Brain microvascular endothelial cell (primary cell): ENCODE measurements at regions not wholly inside any gene's neighbourhood (a gene's known extent, or its start where the extent isn't known, plus 50 kb on each side); places are given as distances from the start of the nearest gene placed in this dataset.

Source experiments
- DNase-seq: peaks from one replicate; pipeline ENCODE4 v3.0.0-alpha.2; 2020
- H3K27ac ChIP-seq: fragments of 250-450 bp; sonication (Bioruptor Pico); 2 replicates; pipeline ENCODE4 v1.5.1; 2020; ENCODE audit warnings: mild to moderate bottlenecking, moderate library complexity
- H3K27me3 ChIP-seq: fragments of 250-450 bp; sonication (Bioruptor Pico); replicated peaks from 2 replicates; pipeline ENCODE4 v1.5.1; 2020; ENCODE audit warnings: mild to moderate bottlenecking
- H3K36me3 ChIP-seq: fragments of 250-450 bp; sonication (Bioruptor Pico); replicated peaks from 2 replicates; pipeline ENCODE4 v1.5.1; 2020; ENCODE audit warnings: mild to moderate bottlenecking
- H3K4me3 ChIP-seq: 2 replicates; pipeline ENCODE4 v1.5.1; 2011; ENCODE audit warnings: low read depth, mild to moderate bottlenecking, control low read depth, low read length, moderate library complexity
- CTCF ChIP-seq: IDR thresholded peaks from 2 replicates; pipeline ENCODE4 v1.5.1; 2011; ENCODE audit warnings: low read depth, mild to moderate bottlenecking, moderate library complexity, low read length, control low read depth, inconsistent platforms; ENCODE audit errors: missing control alignments
- in situ Hi-C: cut with HindIII; loops from 2 replicates; pipeline ENCODE4 v1.10.0; 2017; ENCODE audit warnings: low sequenced_read_pairs, low pct_ligation_motif_present

- Histone ChIP-seq H3K4me3 (no peak overlapping the region), H3K36me3 (no peaks in the 10 kb centered on the region), H3K27me3 (no peaks in the 10 kb centered on the region), H3K27ac (no peak overlapping the region)
- in situ Hi-C loops: no loop called here
- DNase-seq: no peak
- TF ChIP-seq CTCF: no peak
Observed at GRCh38 chr12:80045594-80045993, 53.7 kb upstream of the OTOGL start.

- in situ Hi-C loops: no loop called here
- H3K27ac ChIP-seq: peak overlapping the region; percentile 34
- H3K27me3 ChIP-seq: no peaks in the 10 kb centered on the region
- peak; percentile 87 for DNase-seq
- no peak for TF ChIP-seq CTCF
- no peak overlapping the region for H3K4me3 ChIP-seq
- no peaks in the 10 kb centered on the region for H3K36me3 ChIP-seq
Observed at GRCh38 chr12:80044694-80045046, 54.7 kb upstream of the OTOGL start.

- no peak overlapping the region for H3K4me3 ChIP-seq
- no peaks in the 10 kb centered on the region for H3K36me3 ChIP-seq
- in situ Hi-C loops: no loop called here
- TF ChIP-seq CTCF: no peak
- no peaks in the 10 kb centered on the region for H3K27me3 ChIP-seq
- no peak overlapping the region for H3K27ac ChIP-seq
- DNase-seq: no peak
Observed at GRCh38 chr12:80041692-80042091, 57.6 kb upstream of the OTOGL start.

GRCh38 chr12:80041071-80041470, 58.3 kb upstream of the OTOGL start:
- H3K36me3 ChIP-seq: no peaks in the 10 kb centered on the region
- H3K27ac ChIP-seq: no peak overlapping the region
- DNase-seq: no peak
- in situ Hi-C loops: no loop called here
- no peak for TF ChIP-seq CTCF
- H3K4me3 ChIP-seq: no peak overlapping the region
- no peaks in the 10 kb centered on the region for H3K27me3 ChIP-seq

- in situ Hi-C loops: no loop called here
- TF ChIP-seq CTCF: no peak
- Histone ChIP-seq H3K36me3 (no peaks in the 10 kb centered on the region), H3K4me3 (no peak overlapping the region), H3K27ac (no peak overlapping the region), H3K27me3 (no peaks in the 10 kb centered on the region)
- DNase-seq: peak; percentile 67
Observed at GRCh38 chr12:80040075-80040738, 59.1 kb upstream of the OTOGL start.

- no peaks in the 10 kb centered on the region for H3K36me3 ChIP-seq
- DNase-seq: no peak
- in situ Hi-C loops: no loop called here
- no peak for TF ChIP-seq CTCF
- H3K27ac ChIP-seq: no peak overlapping the region
- no peak overlapping the region for H3K4me3 ChIP-seq
- H3K27me3 ChIP-seq: no peaks in the 10 kb centered on the region
Observed at GRCh38 chr12:80038062-80038560, 61.2 kb upstream of the OTOGL start.
